Left colon (tissue), 2 donors: ENCODE measurements at regions not wholly inside any gene's neighbourhood (a gene's known extent, or its start where the extent isn't known, plus 50 kb on each side); places are given as distances from the start of the nearest gene placed in this dataset.

Experiments
- ATAC-seq: fragments of 200-7000 bp; cut with Tn5 transposase; one replicate; pipeline ENCODE4 v1.9.1; 2020; ENCODE audit warnings: mild to moderate bottlenecking, moderate library complexity
- DNase-seq, 2 donors: peaks; one replicate each; pipeline ENCODE4 v3.0.0-alpha.2; 2020
- intact Hi-C, 2 donors: fragments of 100-400 bp; cut with DNase I in 1 of 2; cut with micrococcal nuclease in 1 of 2; formaldehyde crosslinking; loops; one replicate each; pipeline versions ENCODE4 v1.11.2 to v1.14.0; 2022; cut with DNase I, micrococcal nuclease
- donor health status: DM: no; HTN: no; CAD: no.
- donor health status: DM: yes; HTN: yes; CAD: no.

DNA sequence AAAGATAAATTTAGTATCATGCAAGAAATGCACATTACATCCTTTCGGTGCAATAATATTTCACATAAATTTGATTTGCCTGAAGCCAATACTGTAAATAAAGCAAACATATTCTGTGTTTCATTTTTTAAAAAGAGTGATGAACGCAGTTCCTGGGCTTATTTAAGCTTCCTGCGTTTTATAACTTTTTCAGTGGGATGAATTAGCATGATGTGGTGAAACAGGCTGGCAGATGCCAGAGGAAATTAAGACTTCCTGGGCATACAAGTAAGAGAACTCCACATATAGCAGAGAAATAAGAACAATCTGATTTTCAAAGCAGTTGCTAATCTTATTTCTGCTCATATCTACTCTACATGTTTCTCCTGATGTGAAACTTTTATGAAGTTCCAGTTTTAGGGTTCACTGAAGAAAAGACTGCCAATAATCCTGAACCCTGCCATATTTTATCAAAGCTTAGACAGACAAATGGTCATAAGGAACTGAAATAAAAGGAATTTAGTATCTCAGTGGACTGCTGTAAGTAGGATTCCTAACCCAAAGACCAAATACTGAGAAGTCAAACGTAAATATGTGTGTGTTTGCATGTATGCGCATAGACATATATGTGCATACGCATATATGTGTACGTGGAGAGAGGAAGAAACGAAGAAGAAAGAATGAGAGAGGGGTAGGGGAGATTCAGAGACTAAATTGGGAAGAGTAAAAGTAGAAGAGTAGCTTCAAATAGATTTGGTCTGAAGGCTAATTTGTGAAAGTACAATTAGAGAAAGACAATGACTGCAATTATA is 628.6 kb upstream of the CCDC54 start:
- intact Hi-C loops, result no loop called here
- ATAC-seq, result no peak
- DNase-seq, result no peak

GRCh38 chr3:106750092-106750491 is 627.1 kb upstream of the CCDC54 start:
- ATAC-seq (no peak), DNase-seq (no peak)
- intact Hi-C loops, result no loop called here

GRCh38 chr3:106755336-106755735 is 621.9 kb upstream of the CCDC54 start:
- ATAC-seq (no peak), DNase-seq (no peak)
- intact Hi-C loops, result no loop called here

- DNase-seq (no peak), ATAC-seq (no peak)
- intact Hi-C loops, result no loop called here
These were observed 620.3 kb upstream of the CCDC54 start for GRCh38 chr3:106756901-106757300.

DNA sequence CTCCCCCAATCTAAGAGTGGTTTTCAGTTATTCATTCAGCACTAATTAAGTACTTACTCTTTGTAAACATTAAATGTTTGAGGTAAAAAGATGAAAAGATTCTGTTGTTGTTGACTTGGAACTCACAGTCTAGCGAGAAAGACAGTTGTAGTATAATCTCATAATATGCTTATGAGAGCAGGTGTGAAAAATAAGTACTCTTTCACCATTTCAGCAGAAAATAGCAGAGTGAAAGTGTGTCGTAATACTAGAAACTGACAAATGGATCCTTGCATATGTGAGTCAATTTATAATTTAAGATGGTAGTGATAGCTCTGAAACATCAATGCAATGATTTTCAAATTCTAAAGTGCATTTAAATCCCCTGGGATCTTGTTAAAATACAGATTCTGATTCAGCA is 618.8 kb upstream of the CCDC54 start:
- ATAC-seq (no peak), DNase-seq (no peak)
- intact Hi-C loops, result no loop called here

DNA sequence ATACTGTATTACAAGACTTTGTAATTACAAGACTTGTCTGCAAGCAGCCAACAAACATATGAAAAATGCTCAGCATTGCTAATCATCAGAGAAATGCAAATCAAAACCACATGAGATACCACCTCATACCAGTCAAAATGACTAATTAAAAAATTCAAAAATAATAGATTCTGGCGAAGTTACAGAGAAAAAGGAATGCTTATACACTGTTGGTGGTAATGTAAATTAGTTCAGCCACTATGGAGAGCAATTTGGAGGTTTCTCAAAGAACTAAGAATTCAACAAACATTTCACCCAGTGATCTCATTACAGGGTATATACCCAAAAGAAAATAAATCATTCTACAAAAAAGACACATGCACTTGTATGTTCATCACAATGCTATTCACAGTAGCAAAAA is 617.5 kb upstream of the CCDC54 start:
- intact Hi-C loops, result no loop called here
- DNase-seq (no peak), ATAC-seq (no peak)

- intact Hi-C loops, result no loop called here
- no peak for ATAC-seq
- no peak for DNase-seq
These were observed 611.9 kb upstream of the CCDC54 start for GRCh38 chr3:106765342-106765741.

DNA sequence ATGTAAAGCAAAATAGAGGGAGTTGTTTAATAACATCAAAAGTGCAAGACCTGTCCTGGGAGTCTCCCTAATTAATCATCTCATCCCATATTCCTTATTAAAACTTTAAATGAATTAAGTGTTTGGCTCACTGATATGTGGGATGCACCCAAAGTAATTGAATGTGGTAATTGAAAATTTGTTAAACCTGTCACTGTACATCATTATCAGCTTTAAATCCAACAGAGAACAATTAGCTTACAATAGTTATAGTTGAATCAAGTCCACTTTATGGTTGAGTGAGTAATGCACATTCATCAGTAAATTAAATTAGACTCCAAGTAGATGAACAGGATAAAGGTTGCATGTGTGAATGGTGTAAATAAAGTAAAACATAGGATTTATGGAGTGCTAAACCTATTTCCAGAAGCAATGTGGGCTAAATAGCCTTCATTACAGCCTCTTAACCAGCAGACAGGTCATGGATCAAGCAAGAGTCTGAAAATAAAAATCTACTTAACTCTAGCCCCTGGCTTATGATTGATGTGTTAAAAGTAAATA is 608.2 kb upstream of the CCDC54 start:
- ATAC-seq, result no peak
- DNase-seq, result no peak
- intact Hi-C loops, result no loop called here

DNA sequence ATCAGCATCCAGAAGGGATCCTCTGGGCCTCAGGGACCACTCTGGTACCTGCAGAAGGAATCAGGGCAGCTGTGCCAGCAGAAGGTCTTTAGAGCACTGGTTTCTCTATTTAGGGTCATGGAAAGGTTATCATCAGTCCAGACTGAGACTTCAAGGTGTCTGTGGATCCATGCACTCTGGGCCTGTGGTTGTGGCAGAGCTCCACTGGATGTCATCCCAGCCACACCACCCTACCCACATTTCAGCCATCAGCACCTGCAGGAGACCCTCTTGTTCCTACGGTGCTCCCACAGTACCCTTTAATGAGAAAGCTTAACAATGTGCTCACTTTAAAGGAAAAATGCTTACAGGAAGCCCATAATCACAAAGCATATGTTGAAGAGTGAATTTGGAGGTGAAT is 603.4 kb upstream of the CCDC54 start:
- intact Hi-C loops, result no loop called here
- ATAC-seq (no peak), DNase-seq (no peak)

- intact Hi-C loops, result no loop called here
- DNase-seq (no peak), ATAC-seq (no peak)
These were observed 594.0 kb upstream of the CCDC54 start for GRCh38 chr3:106783231-106783630.

DNA sequence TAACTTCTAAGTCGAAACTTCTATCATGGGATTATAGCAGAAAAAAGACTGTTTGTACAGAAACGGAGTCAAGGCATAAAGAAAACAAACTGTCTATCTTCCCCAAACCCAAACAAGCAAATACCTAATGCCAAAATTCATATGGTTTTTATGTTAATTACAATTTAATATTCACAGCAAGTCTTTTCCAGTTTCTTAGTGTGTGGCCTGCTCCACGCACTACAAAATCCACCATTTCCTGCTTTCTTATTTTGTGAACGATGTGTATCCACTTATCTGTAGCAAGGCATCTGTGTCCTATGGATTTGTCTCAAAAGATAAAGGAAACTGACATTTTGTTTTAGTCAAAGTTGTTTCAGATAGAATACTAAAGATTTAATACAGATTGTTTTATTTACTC is 588.0 kb upstream of the CCDC54 start:
- intact Hi-C loops, result no loop called here
- no peak for DNase-seq
- ATAC-seq, result no peak

DNA sequence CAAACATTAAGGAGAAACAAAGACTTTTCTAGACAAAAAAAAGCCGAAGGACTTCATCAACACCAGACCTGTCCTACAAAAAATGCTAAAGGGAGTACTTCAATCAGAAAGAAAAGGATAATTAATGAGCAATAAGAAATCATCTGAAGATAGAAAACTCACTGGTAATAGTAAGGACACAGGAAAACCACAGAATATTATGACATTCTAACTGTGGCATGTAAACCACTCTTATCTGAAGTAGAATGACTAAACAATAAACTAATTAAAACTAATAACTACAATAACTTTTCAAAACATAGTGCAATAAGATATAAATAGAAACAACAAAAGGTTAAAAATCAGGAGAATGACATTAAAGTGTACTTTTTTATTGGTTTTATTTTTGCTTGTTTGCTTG is 584.5 kb upstream of the CCDC54 start:
- no peak for DNase-seq
- ATAC-seq, result no peak
- intact Hi-C loops, result no loop called here

GRCh38 chr3:106794442-106794841 is 582.8 kb upstream of the CCDC54 start:
- no peak for DNase-seq
- intact Hi-C loops, result no loop called here
- no peak for ATAC-seq

GRCh38 chr3:106795553-106795952 is 581.7 kb upstream of the CCDC54 start:
- DNase-seq (no peak), ATAC-seq (no peak)
- intact Hi-C loops, result no loop called here

- intact Hi-C loops, result no loop called here
- ATAC-seq (no peak), DNase-seq (no peak)
These were observed 579.8 kb upstream of the CCDC54 start for GRCh38 chr3:106797461-106797860.

- intact Hi-C loops, result no loop called here
- ATAC-seq, result no peak
- no peak for DNase-seq
These were observed 571.6 kb upstream of the CCDC54 start for GRCh38 chr3:106805625-106806024.

- intact Hi-C loops, result no loop called here
- no peak for ATAC-seq
- no peak for DNase-seq
These were observed 570.3 kb upstream of the CCDC54 start for GRCh38 chr3:106806964-106807363.

DNA sequence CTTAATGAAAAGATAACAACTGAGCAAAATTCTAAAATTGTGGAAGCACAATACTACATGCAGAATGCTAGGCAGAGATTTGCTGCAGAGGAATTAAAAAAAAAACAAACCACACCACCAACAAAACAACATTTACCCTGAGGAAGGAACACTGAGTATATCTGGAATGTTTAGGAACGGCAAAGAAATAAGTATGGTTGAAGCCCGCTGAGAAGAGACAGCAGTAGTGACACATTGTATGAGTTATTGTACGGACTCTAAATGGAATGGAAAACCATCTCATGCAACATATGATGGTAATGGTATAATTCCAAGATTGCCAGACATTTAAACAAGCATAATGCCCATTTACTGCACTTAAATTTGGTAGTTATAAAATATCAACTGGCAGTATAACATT is 568.2 kb upstream of the CCDC54 start:
- intact Hi-C loops, result no loop called here
- no peak for DNase-seq
- ATAC-seq, result no peak

DNA sequence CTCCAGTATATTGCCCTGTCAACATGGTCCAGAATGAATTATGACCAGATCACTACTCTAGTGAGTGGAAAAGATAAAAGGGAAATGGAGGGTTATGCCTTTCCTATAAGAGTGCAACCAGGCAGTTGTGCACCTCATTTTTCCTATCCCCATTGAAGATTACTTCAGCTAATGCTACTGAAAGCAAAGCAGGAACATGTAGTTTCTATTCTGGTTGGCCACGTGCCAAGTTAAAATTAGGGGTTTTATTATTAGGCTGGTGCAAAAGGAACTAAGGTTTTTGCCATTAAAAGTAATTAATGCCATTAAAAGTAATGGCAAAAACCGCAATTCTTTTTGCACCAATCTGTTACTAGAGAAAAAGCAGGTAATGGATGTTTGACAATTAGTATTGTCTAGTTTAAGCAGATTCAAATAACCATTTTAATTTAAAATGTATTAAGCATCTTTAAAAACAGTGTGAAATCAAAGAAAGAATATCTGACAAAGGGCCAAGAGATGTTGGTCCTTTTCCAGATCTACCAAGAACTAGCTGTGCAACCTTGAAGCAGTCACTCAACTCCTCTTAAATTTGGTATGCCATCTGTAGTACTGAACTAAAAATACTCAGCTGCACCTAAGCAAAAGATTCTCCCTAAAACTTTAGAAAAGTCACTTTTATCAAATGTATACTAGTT is 567.5 kb upstream of the CCDC54 start:
- DNase-seq, result no peak
- intact Hi-C loops, result no loop called here
- ATAC-seq, result no peak

DNA sequence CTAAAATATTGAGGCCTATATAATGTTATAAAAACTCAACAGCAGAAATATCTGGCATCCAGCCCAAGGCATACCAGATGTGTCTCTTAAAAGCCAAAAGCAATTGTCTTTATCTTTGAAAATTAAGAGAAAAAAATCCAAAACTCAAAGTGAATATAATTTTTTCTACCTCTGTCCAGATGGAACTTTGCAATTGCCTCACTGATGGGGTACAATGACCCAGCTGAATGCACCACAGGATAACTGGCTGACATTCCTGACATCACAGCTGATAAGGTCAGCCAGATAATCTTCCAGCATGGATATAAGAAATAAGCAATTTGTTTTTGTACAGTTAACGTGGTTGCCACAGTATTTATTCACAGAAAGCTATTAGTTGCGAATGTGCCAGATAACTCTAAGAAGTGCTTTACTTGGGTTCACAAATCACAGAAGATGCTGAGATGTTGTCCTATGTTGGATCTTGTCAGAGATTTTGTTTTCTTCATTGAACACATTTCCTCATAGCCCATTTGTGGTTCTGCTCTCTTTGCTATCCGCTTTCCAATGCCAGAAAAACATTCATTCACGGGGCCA is 566.9 kb upstream of the CCDC54 start:
- no peak for DNase-seq
- intact Hi-C loops, result no loop called here
- ATAC-seq, result no peak
